NCI-H526 (cell line): ENCODE measurements at regions not wholly inside any gene's neighbourhood (a gene's known extent, or its start where the extent isn't known, plus 50 kb on each side); places are given as distances from the start of the nearest gene placed in this dataset.

ENCODE experiments used
- DNase-seq, 2 experiments: peaks; one replicate each; lab custom pipeline; 2025; lab: John Stamatoyannopoulos, UW

DNA sequence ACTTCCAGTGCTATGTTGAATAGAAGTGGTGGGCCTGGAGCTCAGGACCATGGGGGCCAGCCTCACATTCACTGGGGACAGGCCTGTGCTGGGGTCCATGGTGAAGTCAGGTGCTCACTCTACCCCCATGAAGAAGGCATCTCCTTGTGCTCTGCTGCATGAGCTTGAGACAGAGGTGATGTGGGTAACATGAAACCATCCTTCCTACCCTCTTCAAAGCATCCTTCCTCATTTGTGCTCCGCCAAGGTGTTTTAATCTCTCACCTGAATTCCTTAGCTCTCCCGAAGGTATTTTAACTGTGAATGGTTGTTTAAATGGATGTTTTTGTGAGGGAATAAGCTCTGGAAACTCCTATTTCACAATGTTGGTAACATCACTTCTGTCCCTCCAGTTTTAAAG is 209.6 kb upstream of the PCSK2 start:
- no peak for DNase-seq

DNA sequence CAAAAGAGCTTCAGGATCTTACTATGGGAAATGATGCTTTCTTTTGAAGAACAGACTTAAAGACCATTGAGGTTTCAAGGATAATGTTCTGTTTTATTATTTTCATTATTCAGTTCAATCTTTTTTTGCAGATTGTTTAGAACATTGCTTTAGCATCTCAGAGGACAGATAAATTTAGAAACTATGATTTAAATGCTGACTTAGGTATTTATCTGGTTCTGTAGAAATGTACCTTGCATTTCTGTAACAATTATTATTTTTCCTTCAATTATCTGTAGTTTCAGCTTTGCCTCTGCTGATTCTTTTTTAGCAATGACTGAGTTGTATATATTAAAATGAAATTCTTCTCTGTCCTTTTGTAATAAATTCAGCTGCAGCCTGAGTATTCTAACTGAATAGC is 205.4 kb upstream of the PCSK2 start:
- DNase-seq, result no peak

DNA sequence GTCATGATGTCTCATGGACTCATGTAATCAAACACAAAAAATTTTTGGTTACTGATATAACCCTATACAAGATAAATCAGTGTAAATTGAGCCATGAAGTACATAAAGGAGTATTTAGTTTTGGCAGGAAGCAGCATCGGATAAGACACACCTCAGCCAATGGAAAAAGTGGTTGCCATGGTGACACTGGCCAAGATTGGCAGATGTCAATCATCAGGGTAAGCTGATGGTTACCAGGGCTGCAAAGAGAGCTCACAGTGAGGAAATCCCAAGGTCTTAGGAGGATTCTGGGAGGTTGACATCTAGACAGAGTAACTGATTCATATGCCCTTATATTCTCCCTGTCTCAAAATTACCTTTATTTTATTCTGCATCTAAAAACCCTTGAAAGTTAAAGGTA is 203.8 kb upstream of the PCSK2 start:
- no peak for DNase-seq

DNA sequence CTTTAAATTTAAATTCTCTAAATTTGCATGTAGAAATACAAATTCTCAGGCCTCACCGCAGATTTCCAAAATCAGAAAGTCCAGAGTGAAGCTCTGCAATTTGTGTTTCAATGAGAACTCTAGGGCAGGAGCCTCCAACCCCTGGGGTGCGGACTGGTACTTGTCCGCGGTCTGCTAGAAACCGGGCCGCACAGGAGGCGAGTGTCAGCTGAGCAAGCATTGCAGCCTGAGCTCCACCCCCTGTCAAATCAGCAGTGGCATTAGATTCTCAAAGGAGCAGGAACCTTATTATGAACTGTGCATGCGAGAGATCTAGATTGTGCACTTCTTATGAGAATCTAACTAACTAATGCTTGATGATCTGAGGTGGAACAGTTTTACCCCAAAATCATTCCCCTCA is 203.0 kb upstream of the PCSK2 start:
- no peak for DNase-seq

DNA sequence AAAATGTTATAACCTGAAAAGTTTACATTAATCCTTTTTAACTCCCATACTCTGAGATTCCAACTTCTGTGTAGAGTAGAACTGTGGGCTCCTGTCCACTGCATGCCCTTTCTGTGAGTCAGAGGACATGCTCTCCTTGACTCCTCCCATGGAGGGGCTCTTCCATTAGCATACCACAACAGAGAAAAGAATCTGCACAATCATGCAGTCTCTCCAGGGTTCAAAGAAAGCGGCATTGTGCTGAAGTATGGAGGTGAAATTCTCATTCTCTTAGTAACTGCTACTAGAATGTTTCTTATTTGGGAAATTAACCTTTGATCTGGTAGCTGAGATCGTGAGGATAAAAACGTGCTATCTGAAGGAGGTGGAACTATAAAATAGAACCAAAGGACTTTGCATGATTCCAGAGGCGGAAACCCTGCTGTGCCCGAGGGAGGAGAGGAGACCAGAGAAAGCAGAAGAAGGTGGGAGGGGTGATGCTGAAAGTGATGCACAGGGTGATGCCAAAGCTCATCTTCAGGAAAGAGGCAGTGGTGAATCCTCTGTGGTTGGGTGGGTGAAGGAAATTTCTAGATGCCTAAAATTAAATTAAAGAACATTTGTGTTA is 202.2 kb upstream of the PCSK2 start:
- no peak for DNase-seq

DNA sequence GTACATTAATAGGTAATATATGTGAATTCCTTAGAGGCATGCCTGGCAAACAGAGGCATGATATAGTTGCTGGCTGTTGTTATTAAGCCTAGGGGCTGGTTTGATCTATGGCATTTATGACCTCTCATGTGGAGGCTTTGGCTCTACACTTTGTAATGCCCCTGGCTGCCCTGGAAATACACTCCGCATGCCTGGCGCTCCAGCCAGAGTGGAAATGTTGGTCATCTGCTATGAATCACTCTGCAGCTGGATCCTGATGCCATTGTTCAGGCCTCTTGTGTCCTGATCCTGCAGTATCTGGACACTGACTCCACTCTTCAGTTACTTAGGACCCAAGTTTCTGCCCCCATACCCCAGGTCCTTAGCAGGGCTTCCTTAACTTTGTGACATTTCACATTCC is 200.5 kb upstream of the PCSK2 start:
- no peak for DNase-seq

DNA sequence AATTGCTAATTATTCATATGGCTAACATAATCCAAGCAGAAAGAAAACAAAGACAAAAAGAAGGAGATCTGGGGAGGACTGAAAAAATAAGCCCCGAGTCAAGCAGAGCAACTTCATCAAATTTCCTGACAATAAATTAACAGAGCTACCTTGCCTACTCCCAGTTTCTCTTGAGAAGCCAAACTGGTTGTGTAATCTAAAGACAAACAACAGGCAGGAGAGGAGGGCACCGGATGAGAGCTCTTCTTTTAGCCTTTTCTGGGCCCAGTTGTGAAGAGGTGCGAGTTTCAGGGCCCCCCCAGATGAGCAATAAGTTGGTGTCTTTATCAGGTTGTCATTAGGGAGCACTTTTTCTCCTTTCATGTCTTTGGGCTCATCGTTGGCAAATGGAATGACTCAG is 197.1 kb upstream of the PCSK2 start:
- DNase-seq, result no peak

DNA sequence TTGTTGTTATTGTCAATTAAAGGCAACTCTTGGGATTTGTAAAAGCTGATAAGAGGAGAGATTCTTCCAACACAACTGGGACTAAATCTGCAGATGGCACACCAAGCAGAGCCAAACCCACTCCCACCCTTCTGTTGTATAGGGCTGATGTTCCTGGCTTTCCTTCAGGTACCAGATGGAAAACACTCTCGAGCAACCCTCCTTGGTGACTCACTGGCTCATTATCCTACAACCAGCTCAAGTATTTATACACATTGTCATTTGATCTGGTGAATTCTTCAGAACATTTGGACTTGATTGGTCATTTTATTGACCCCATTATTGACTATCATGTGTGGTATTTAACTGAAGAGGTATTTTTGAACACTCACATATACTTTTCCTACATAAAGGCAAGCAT is 190.3 kb upstream of the PCSK2 start:
- DNase-seq, result no peak

DNA sequence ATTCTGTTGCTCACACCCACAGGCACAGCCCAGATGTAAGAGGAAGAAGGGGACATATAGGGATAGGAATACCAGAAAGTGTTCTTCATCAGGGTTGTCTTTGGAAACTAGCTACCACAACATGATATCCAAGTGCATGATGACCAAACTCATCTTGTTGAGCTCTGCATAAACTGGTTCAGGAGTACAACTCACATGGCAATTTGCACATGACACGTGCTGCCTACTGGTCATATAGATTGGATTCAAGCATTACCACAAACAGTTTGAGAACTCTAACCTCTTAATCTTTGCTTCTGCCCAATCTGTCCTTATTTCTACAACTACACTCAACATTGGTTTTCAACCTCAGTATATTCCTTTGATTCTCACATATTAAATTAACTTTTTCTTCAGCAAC is 184.7 kb upstream of the PCSK2 start:
- DNase-seq, result no peak

DNA sequence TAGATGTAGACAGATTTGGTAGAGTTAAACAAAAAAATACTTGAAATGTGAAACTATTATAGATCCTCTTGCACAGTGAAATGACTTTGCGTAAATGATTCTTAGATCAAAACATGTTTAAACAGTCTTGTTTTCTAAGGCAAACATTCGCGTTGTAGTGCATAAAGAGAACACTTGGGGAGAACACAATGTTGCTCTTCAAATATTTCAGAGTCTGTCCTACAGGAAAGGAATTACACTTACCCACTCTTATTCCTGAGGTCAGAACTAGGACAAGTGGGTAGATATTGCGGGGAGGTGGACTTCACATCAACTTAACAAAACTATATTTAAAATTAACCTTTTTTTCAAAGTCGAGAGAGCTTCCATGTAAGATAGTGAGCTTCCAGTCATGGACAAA is 183.5 kb upstream of the PCSK2 start:
- no peak for DNase-seq

DNA sequence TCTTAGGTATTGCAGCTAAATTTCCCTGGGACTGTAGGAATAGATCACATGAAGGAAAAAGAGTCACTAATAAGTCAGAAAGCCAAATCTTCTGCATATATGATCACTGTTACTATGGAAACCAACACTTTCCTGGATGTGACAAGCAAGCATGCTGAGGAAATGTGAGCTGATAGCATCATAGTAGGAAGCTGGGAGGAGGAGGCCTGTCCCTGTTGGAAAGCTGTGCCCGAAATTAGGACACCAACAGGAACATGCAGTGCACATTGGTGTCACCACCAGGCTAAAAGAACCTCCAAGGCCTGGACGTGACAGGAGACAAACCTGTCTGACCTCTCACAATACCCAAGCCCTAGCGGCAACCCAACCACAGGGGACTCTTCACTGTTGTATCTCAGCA is 181.9 kb upstream of the PCSK2 start:
- no peak for DNase-seq

DNA sequence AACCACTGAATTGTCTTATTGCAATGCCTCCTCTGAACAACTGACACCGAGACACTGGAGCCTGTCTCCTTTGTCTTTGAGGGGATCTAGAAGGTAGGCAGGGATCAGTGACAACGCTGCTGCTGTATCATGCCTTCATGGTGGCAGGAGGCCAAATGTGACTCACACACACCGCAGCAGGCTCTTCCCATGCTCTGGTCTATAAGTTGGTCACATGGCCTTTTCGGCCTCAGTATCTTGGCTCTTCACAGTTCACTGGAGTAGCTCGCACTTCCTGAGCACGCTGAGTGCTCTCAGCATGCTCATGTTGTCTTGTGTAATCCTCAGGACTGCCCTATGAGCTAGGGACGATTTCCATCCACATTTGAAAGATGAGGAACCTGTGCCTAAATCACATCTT is 167.4 kb upstream of the PCSK2 start:
- no peak for DNase-seq

DNA sequence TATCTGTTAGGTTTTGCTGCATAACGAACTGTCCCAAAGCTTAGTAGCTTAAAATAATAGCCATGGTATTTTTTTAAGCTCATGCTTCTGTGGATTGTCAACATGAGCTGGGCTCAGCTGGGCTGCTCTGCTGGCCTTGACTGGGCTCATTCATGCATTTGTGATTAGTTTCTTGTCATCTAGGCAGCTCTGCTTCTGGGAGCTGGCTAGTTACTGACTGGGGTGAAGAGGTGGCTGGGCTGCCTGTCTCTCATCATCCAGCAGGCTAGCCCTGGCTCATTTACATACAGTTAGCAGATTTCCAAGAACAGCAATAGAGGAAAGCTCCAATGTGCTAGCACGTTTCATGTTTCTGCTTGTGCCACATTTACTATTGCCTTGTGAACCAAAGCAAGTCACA is 165.1 kb upstream of the PCSK2 start:
- no peak for DNase-seq

DNA sequence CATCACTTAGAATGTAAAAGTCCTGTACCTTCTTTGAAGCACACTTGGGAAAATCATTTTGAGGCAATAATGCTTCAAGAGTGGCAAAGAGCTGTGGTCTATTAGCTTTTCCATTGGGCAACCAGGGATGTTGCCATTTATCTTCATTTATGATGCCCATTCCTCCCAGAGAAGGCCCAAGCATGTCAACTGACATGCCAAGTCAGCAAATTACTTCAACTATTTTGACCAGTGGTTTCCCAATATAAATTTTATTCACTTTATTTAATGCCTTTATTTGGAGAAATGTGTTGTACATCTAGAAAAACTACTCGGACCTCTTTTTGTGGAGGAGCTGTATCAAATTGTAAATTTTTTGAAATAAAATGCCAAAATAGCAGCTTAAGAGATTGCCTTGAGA is 164.1 kb upstream of the PCSK2 start:
- DNase-seq, result no peak

DNA sequence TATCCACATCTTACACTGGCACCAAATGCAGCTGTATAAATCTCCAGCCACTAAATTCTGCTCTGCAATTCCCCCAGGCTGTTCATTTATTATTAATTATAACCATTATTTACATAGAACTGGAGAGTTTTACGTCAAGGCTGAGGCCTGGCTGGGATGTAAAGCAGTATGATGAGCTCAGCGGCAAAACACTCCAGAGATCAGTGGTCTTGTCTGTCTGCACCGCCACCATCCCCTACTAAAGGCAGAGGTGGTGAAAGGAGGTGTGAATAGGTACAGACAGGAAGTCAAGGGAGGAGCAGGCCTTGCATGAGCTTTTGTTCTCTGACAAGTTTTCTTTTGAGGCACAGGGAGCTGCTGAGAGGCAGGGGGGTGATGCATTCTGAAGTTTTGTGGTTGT is 159.9 kb upstream of the PCSK2 start:
- no peak for DNase-seq

DNA sequence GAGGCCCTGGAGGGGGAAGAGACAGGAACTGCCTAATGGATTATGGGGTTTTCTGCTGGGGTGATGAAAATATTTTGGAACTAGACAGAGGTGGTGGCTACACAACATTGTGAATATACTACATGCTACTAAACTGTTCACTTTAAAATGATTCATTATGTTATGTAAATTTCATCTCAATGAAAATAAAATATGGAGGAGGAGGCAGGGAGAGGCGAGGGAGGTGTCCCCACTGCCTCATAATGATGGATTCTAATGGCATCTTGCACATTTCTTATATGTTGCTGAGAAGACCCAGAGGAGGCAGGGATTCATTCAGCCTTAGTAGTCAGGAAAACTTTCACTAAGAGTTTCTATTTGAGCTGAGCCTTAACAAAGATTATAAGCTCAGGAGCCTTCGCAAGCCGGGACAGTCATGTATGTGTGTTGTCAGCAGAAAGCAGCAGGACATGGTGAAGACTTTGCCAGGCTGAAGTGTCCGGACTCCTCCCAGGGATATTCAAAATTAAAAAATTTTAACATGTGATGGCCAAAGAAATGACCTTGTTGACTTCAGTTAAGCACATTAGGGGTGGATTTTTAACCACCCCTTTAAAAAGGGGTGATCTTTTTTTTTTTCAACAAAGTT is 158.6 kb upstream of the PCSK2 start:
- no peak for DNase-seq

DNA sequence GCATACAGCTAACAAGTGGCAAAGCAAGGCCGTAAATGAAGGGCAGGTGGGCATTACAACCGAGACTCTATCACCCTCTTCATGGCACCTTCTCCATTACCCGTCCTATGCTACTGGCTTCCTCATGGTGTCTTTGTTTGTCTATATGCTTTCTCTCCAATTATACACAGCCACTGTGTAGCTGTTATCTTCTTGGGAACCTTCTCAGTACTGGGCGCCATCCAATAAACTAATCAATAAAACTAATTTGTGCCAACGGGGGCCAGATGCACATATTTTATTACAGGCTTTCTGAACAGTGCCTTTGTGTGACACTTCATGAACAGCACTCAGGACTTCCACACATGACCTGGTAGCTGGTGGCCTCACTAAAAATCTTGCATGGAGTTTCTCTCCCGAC is 149.8 kb upstream of the PCSK2 start:
- DNase-seq, result no peak

DNA sequence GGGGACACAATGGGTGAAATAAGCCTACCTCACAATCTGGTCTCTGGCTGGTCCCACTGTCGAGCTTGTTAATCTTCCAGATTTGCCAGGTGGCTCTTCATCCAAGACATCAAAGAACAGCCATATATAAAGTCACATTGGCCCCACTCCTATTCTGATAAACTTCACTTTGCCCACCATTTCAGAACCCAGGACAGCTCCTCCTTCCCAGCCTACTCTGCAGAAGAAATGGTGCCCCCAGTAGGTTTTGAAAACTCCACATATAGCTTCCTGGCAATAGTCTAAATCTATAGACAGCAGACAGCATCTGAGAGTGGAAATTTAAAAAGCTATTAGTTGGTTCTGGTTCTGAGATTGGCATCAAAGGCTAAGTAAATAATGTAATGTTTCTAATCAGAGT is 143.1 kb upstream of the PCSK2 start:
- no peak for DNase-seq

DNA sequence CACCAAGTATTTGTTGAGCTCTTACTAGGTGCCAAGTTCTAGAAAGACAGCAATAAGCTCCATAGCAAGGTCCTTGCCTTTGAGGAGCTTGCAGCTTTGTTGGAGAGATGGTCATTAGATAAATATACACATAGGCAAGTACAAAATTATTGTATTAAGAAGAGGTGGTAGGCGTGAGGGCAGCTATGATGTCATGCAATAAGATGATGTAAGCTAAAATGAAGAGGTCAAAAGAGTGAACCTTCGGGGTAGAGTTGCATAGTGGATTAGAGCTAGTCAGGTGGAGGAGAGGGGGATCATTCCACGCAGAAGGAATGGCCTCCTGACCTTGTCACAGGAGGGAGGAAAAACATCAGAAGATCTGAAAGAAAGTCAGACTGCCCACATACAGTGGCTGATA is 141.9 kb upstream of the PCSK2 start:
- no peak for DNase-seq

DNA sequence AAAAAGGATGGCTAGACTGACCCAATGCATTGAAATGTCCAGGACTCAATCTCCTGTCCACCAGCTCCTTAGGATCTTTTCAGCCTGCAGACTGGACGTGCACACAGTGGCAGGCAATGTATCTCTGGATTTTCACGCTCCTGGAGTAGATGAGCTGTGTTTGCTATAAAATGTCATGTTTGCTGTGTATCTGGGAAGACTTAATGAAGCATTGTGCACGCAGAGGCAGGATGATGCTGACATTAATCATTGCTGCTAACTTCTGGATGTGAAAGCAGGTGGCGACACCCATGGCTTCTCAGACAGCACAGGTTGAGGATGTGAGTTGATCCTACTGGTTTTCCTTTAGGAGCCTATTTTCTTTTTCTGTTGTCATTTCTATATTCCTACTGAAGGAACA is 133.1 kb upstream of the PCSK2 start:
- no peak for DNase-seq

DNA sequence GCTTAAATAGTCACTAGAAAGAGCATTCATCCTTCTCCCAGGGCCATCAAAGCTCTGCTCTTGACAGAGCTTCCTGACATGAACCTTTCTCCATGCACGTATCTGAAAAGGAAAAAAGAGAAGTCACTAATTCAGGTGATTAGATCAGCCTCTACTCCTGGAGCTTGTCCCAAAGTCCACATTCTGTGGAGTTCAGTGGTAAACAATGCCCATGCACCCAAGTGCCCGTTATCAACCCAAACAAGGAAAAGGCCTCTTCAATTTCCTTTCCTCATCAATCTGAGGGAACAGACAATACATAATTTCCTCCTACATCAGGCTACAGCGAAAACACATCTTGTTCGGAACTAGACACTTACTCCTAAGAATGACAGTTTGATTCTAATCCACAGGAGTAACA is 129.2 kb upstream of the PCSK2 start:
- DNase-seq, result no peak

DNA sequence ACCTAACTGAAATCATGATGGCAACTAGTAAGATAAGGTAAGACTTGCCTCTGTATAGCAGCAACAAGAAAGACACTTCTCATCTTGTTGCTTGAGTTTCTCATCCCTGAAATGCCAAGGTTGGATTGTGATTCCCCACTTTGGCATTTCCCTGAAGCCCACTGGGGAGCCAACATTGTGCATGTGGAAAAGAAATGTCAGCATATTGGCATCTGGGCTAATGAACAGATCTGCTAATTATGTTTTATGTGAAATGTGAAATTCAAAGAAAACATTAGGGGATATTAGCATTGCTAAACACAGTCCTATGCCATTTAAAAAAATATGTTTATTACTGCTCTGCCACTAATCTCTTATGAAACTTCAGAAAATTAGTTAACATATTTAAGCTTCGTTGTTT is 126.3 kb upstream of the PCSK2 start:
- no peak for DNase-seq

DNA sequence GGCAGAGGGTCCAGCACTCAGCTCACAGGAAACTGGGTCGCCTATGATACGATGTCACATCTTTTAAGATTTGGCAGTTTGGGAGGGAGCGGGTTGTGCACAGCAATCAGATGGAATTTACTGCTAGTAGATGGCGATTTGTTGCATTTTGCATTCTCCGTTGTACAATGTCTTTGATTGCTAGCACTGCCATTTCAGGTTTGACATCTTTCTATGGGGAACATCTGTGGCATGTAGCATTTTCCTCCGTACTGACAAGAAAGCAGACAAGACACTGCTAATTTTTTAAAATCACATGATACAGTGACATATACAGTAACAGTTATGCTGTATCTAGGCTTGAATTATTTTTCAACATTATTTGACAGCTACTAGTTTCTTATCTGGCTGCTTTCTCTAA is 119.7 kb upstream of the PCSK2 start:
- DNase-seq, result no peak

DNA sequence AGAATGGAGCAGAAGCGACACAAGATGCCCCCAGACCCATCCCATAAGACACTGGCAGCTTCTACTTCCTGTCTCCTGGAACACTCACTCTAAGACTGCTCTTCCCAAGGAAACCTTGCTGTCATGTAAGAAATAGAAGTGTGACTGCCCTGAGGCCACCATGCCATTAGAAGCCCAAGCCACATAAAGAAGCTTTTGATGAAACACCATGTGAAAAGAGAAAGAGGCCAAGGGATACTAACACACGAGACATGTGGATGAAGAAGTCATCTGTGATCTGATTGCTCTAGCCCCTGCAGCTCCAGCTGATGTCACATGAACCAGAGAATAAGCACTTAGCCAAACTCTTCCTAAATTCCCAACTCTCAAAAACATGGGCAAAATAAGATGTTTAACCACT is 117.9 kb upstream of the PCSK2 start:
- DNase-seq, result no peak

DNA sequence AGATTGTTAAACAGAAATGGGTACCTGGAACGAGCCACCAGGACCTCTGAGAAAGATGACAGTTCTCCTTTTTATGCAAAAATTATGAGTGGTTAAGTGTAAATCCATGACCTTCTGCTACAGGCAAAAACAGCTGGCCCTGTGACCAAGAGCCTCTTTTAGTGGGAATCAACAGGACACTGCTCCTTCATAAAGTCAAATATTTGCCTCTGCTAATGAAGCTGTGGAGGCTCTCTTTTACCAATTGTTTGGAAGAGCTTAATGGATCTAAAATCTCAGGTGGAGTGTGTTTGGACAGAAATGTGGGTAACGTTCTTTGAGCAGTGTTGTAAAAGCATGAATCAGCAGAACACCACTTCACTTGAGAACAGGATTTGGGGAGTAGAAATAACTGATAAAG is 117.5 kb upstream of the PCSK2 start:
- DNase-seq, result no peak
